ENCODE measurements at regions not wholly inside any gene's neighbourhood (a gene's known extent, or its start where the extent isn't known, plus 50 kb on each side); places are given as distances from the start of the nearest gene placed in this dataset.

- TF ChIP-seq TSHZ2 (CRISPR knock-in tag; IDR thresholded peaks at IDR 0.05) (no peak), ZNF8 (CRISPR knock-in tag; IDR thresholded peaks at IDR 0.05) (no peak), BACH2 (CRISPR knock-in tag; IDR thresholded peaks at IDR 0.05; ENCODE audit: borderline replicate concordance) (no peak)
These were observed 293.9 kb downstream of the TUSC7 start (continued) for GRCh38 chr3:117003501-117003900.

GRCh38 chr3:117005274-117005673 is 295.7 kb downstream of the TUSC7 start:
- no peak for ATAC-seq
- TF ChIP-seq ZC3H10 (CRISPR knock-in tag; IDR thresholded peaks at IDR 0.05) (no peak), CREB5 (CRISPR knock-in tag; IDR thresholded peaks at IDR 0.05; ENCODE audit: low read depth) (no peak), ZFP3 (CRISPR knock-in tag; IDR thresholded peaks at IDR 0.05) (no peak), CSRNP3 (CRISPR knock-in tag; IDR thresholded peaks at IDR 0.05) (no peak)

- ATAC-seq, result no peak
These were observed 296.4 kb downstream of the TUSC7 start for GRCh38 chr3:117005911-117006522.

More at GRCh38 chr3:117005911-117006522, 296.4 kb downstream of the TUSC7 start:
- no peak for TF ChIP-seq ZNF70 (CRISPR knock-in tag; IDR thresholded peaks at IDR 0.05)
- no peak for TF ChIP-seq OSR1 (CRISPR knock-in tag; IDR thresholded peaks at IDR 0.05)
- no peak for TF ChIP-seq ZFP30 (CRISPR knock-in tag; IDR thresholded peaks at IDR 0.05)
- no peak for TF ChIP-seq POU6F1 (CRISPR knock-in tag; IDR thresholded peaks at IDR 0.05; ENCODE audit: borderline replicate concordance, low read depth)
- TF ChIP-seq ESRRG (CRISPR knock-in tag; IDR thresholded peaks at IDR 0.05), result no peak
- TF ChIP-seq ISL1 (CRISPR knock-in tag; IDR thresholded peaks at IDR 0.05), result no peak
- TF ChIP-seq PPARA (CRISPR knock-in tag; IDR thresholded peaks at IDR 0.05; ENCODE audit: borderline replicate concordance), result no peak
- no peak for TF ChIP-seq TCF4 (CRISPR knock-in tag; IDR thresholded peaks at IDR 0.05; ENCODE audit: borderline replicate concordance)
- no peak for TF ChIP-seq ZFP3 (CRISPR knock-in tag; IDR thresholded peaks at IDR 0.05)
- no peak for TF ChIP-seq SNAI2 (CRISPR knock-in tag; IDR thresholded peaks at IDR 0.05)
- TF ChIP-seq RARB (CRISPR knock-in tag; IDR thresholded peaks at IDR 0.05), result no peak
- TF ChIP-seq CREB5 (CRISPR knock-in tag; IDR thresholded peaks at IDR 0.05; ENCODE audit: low read depth), result no peak
- TF ChIP-seq CSRNP3 (CRISPR knock-in tag; IDR thresholded peaks at IDR 0.05), result no peak

Data from SK-N-SH treated with all-trans-retinoic acid at 6 μM for 48 hours (cell line).